Epithelial cell of proximal tubule (primary cell): ENCODE measurements at regions not wholly inside any gene's neighbourhood (a gene's known extent, or its start where the extent isn't known, plus 50 kb on each side); places are given as distances from the start of the nearest gene placed in this dataset.

Experiments used
- DNase-seq: peaks from one replicate; pipeline ENCODE4 v3.0.0-alpha.2; 2011; ENCODE audit warnings: low read depth
- H3K4me3 ChIP-seq: 2 replicates; pipeline ENCODE4 v1.5.1; 2011; ENCODE audit warnings: low read depth, mild to moderate bottlenecking, low read length
- CTCF ChIP-seq: conservative IDR thresholded peaks from 2 replicates; pipeline ENCODE4 v1.5.1; 2012; ENCODE audit warnings: low read depth, mild to moderate bottlenecking, low read length

- peak; percentile 18 for DNase-seq
- TF ChIP-seq CTCF = no peak
These were observed 211.9 kb upstream of the PAPPA start for GRCh38 chr9:115941561-115942315.

GRCh38 chr9:115943431-115944165 is 210.0 kb upstream of the PAPPA start:
- no peak for DNase-seq
- TF ChIP-seq CTCF = no peak
- H3K4me3 ChIP-seq = no peak overlapping the region

More at GRCh38 chr9:115941561-115942315, 211.9 kb upstream of the PAPPA start:
- no peak overlapping the region for H3K4me3 ChIP-seq

- no peak for TF ChIP-seq CTCF
These were observed 209.2 kb upstream of the PAPPA start for GRCh38 chr9:115944166-115944948.

GRCh38 chr9:115945009-115945431 is 208.6 kb upstream of the PAPPA start:
- no peak for DNase-seq
- no peak for TF ChIP-seq CTCF
- H3K4me3 ChIP-seq = no peak overlapping the region

More at GRCh38 chr9:115944166-115944948, 209.2 kb upstream of the PAPPA start:
- DNase-seq = no peak
- no peak overlapping the region for H3K4me3 ChIP-seq

- no peak for TF ChIP-seq CTCF
- no peak for DNase-seq
- no peak overlapping the region for H3K4me3 ChIP-seq
These were observed 207.1 kb upstream of the PAPPA start for GRCh38 chr9:115946530-115946929.

GRCh38 chr9:115951977-115952376 is 201.6 kb upstream of the PAPPA start:
- no peak for TF ChIP-seq CTCF
- no peak overlapping the region for H3K4me3 ChIP-seq
- DNase-seq = no peak
